ENCODE measurements at regions not wholly inside any gene's neighbourhood (a gene's known extent, or its start where the extent isn't known, plus 50 kb on each side); places are given as distances from the start of the nearest gene placed in this dataset.

- TF ChIP-seq CTCF (IDR thresholded peaks at IDR 0.05; ENCODE audit: low read depth, low read length) (no peak), EZH2phosphoT487 (IDR thresholded peaks at IDR 0.05; ENCODE audit: low read depth) (no peak)
These were observed 275.5 kb downstream of the SMAD2 start for GRCh38 chr18:47654988-47655387.
